ENCODE measurements at regions not wholly inside any gene's neighbourhood (a gene's known extent, or its start where the extent isn't known, plus 50 kb on each side); places are given as distances from the start of the nearest gene placed in this dataset.
"Not testable (repeated sequence)": the region's sequence is repeated elsewhere in the genome, so short reads cannot be mapped to it uniquely, and the experiment has no call there.

GRCh38 chr12:82593901-82594396 lies 92.8 kb upstream of the TMTC2 start:
- DNase-seq: no peak
- H3K4me1 Mint-ChIP-seq (ENCODE audit: low read depth, unreplicated experiment): no peaks in the 10 kb centered on the region
- intact Hi-C loops (cut with micrococcal nuclease; ENCODE audit: unreplicated experiment): no loop called here
- H3K27me3 Mint-ChIP-seq (ENCODE audit: unreplicated experiment): no peaks in the 10 kb centered on the region
- H3K9me3 Mint-ChIP-seq (ENCODE audit: low read depth, unreplicated experiment): no peaks in the 10 kb centered on the region
- BruUV-seq (replicated peaks): no TSS peak
- H3K4me3 Mint-ChIP-seq (ENCODE audit: low read depth, unreplicated experiment): no peak overlapping the region
- CTCF ChIA-PET: no interaction called here
- H3K27ac Mint-ChIP-seq (ENCODE audit: unreplicated experiment): no peak overlapping the region
- no peaks in the 10 kb centered on the region for H3K36me3 Mint-ChIP-seq (ENCODE audit: insufficient read depth, unreplicated experiment)
- no peak for TF ChIP-seq CTCF (IDR thresholded peaks at IDR 0.05; ENCODE audit: unreplicated experiment)

GRCh38 chr12:82595941-82596340 lies 90.8 kb upstream of the TMTC2 start:
- Mint-ChIP-seq H3K4me1 (ENCODE audit: low read depth, unreplicated experiment) (no peaks in the 10 kb centered on the region), H3K9me3 (ENCODE audit: low read depth, unreplicated experiment) (no peaks in the 10 kb centered on the region), H3K4me3 (ENCODE audit: low read depth, unreplicated experiment) (no peak overlapping the region), H3K27ac (ENCODE audit: unreplicated experiment) (no peak overlapping the region), H3K36me3 (ENCODE audit: insufficient read depth, unreplicated experiment) (no peaks in the 10 kb centered on the region), H3K27me3 (ENCODE audit: unreplicated experiment) (no peaks in the 10 kb centered on the region)
- no peak for DNase-seq
- BruUV-seq (replicated peaks): no TSS peak
- CTCF ChIA-PET: no interaction called here
- intact Hi-C loops (cut with micrococcal nuclease; ENCODE audit: unreplicated experiment): no loop called here
- no peak for TF ChIP-seq CTCF (IDR thresholded peaks at IDR 0.05; ENCODE audit: unreplicated experiment)

GRCh38 chr12:82596483-82596882 lies 90.2 kb upstream of the TMTC2 start:
- TF ChIP-seq CTCF (IDR thresholded peaks at IDR 0.05; ENCODE audit: unreplicated experiment): no peak
- CTCF ChIA-PET: no interaction called here
- H3K27ac Mint-ChIP-seq (ENCODE audit: unreplicated experiment): no peak overlapping the region
- no TSS peak for BruUV-seq (replicated peaks)
- no peaks in the 10 kb centered on the region for H3K4me1 Mint-ChIP-seq (ENCODE audit: low read depth, unreplicated experiment)
- no peak overlapping the region for H3K4me3 Mint-ChIP-seq (ENCODE audit: low read depth, unreplicated experiment)
- no peaks in the 10 kb centered on the region for H3K9me3 Mint-ChIP-seq (ENCODE audit: low read depth, unreplicated experiment)
- no peak for DNase-seq
- H3K36me3 Mint-ChIP-seq (ENCODE audit: insufficient read depth, unreplicated experiment): no peaks in the 10 kb centered on the region
- intact Hi-C loops (cut with micrococcal nuclease; ENCODE audit: unreplicated experiment): no loop called here
- no peaks in the 10 kb centered on the region for H3K27me3 Mint-ChIP-seq (ENCODE audit: unreplicated experiment)

GRCh38 chr12:82600379-82600778 lies 86.3 kb upstream of the TMTC2 start:
- Mint-ChIP-seq H3K4me1 (ENCODE audit: low read depth, unreplicated experiment) (no peaks in the 10 kb centered on the region), H3K27ac (ENCODE audit: unreplicated experiment) (no peak overlapping the region), H3K36me3 (ENCODE audit: insufficient read depth, unreplicated experiment) (no peaks in the 10 kb centered on the region), H3K4me3 (ENCODE audit: low read depth, unreplicated experiment) (no peak overlapping the region), H3K27me3 (ENCODE audit: unreplicated experiment) (no peaks in the 10 kb centered on the region), H3K9me3 (ENCODE audit: low read depth, unreplicated experiment) (peaks cover 3% of the 10 kb centered on the region)
- BruUV-seq (replicated peaks): no TSS peak
- no peak for TF ChIP-seq CTCF (IDR thresholded peaks at IDR 0.05; ENCODE audit: unreplicated experiment)
- no peak for DNase-seq
- CTCF ChIA-PET: no interaction called here
- intact Hi-C loops (cut with micrococcal nuclease; ENCODE audit: unreplicated experiment): no loop called here

GRCh38 chr12:82603647-82604046 lies 83.1 kb upstream of the TMTC2 start:
- H3K9me3 Mint-ChIP-seq (ENCODE audit: low read depth, unreplicated experiment); H3K27ac Mint-ChIP-seq (ENCODE audit: unreplicated experiment); CTCF ChIA-PET; BruUV-seq (replicated peaks); intact Hi-C loops (cut with micrococcal nuclease; ENCODE audit: unreplicated experiment); H3K4me3 Mint-ChIP-seq (ENCODE audit: low read depth, unreplicated experiment); DNase-seq; H3K4me1 Mint-ChIP-seq (ENCODE audit: low read depth, unreplicated experiment); H3K36me3 Mint-ChIP-seq (ENCODE audit: insufficient read depth, unreplicated experiment); H3K27me3 Mint-ChIP-seq (ENCODE audit: unreplicated experiment): not testable (repeated sequence)

All from Calu3 (cell line).